ENCODE measurements at regions not wholly inside any gene's neighbourhood (a gene's known extent, or its start where the extent isn't known, plus 50 kb on each side); places are given as distances from the start of the nearest gene placed in this dataset.

GRCh38 chr5:164972973-164973372 lies 1467.6 kb downstream of the MAT2B start:
- 17% methylated on average over 1 of the region's 1 CpG for WGBS (ENCODE audit: insufficient coverage, low coverage, low lambda C conversion rate, missing lambda C conversion rate)

GRCh38 chr5:164975986-164976385 lies 1470.6 kb downstream of the MAT2B start:
- Histone ChIP-seq H3K4me3 (no peak overlapping the region), H3K4me1 (no peaks in the 10 kb centered on the region), H3K9me3 (no peaks in the 10 kb centered on the region), H3K36me3 (no peaks in the 10 kb centered on the region), H3K27ac (no peak overlapping the region), H3K27me3 (no peaks in the 10 kb centered on the region)
- no peak for ATAC-seq
- TF ChIP-seq POLR2A (IDR thresholded peaks at IDR 0.05) (no peak), CTCF (IDR thresholded peaks at IDR 0.05) (no peak)
- 7% methylated on average over 2 of the region's 2 CpGs for WGBS (ENCODE audit: insufficient coverage, low coverage, low lambda C conversion rate, missing lambda C conversion rate)
- intact Hi-C loops (cut with DNase I): no loop called here
- no peak for DNase-seq

More at GRCh38 chr5:164972973-164973372, 1467.6 kb downstream of the MAT2B start:
- Histone ChIP-seq H3K27ac (no peak overlapping the region), H3K9me3 (no peaks in the 10 kb centered on the region), H3K4me1 (no peaks in the 10 kb centered on the region), H3K36me3 (no peaks in the 10 kb centered on the region), H3K27me3 (no peaks in the 10 kb centered on the region), H3K4me3 (no peak overlapping the region)
- DNase-seq: no peak
- intact Hi-C loops (cut with DNase I): no loop called here
- TF ChIP-seq POLR2A (IDR thresholded peaks at IDR 0.05) (no peak), CTCF (IDR thresholded peaks at IDR 0.05) (no peak)
- ATAC-seq: no peak

- 56% methylated on average over 2 of the region's 2 CpGs for WGBS (ENCODE audit: insufficient coverage, low coverage, low lambda C conversion rate, missing lambda C conversion rate)
- DNase-seq: no peak
- Histone ChIP-seq H3K4me1 (no peaks in the 10 kb centered on the region), H3K4me3 (no peak overlapping the region), H3K27me3 (no peaks in the 10 kb centered on the region), H3K36me3 (no peaks in the 10 kb centered on the region), H3K9me3 (no peaks in the 10 kb centered on the region), H3K27ac (no peak overlapping the region)
- no peak for ATAC-seq
- TF ChIP-seq POLR2A (IDR thresholded peaks at IDR 0.05) (no peak), CTCF (IDR thresholded peaks at IDR 0.05) (no peak)
- intact Hi-C loops (cut with DNase I): no loop called here
These were observed 1475.1 kb downstream of the MAT2B start for GRCh38 chr5:164980480-164980879.

GRCh38 chr5:164998142-164998541 lies 1492.7 kb downstream of the MAT2B start:
- intact Hi-C loops (cut with DNase I): no loop called here
- ATAC-seq (no peak), DNase-seq (no peak)
- H3K4me1 ChIP-seq: no peaks in the 10 kb centered on the region
- no peaks in the 10 kb centered on the region for H3K27me3 ChIP-seq
- no peak overlapping the region for H3K27ac ChIP-seq
- no peaks in the 10 kb centered on the region for H3K9me3 ChIP-seq
- TF ChIP-seq POLR2A (IDR thresholded peaks at IDR 0.05) (no peak), CTCF (IDR thresholded peaks at IDR 0.05) (no peak)
- no peak overlapping the region for H3K4me3 ChIP-seq
- H3K36me3 ChIP-seq: no peaks in the 10 kb centered on the region

GRCh38 chr5:164998590-164998989 lies 1493.2 kb downstream of the MAT2B start:
- Histone ChIP-seq H3K9me3 (no peaks in the 10 kb centered on the region), H3K4me1 (no peaks in the 10 kb centered on the region), H3K27me3 (no peaks in the 10 kb centered on the region), H3K4me3 (no peak overlapping the region), H3K27ac (no peak overlapping the region), H3K36me3 (no peaks in the 10 kb centered on the region)
- 29% methylated on average over 7 of the region's 7 CpGs for WGBS (ENCODE audit: insufficient coverage, low coverage, low lambda C conversion rate, missing lambda C conversion rate)
- DNase-seq (no peak), ATAC-seq (no peak)
- TF ChIP-seq CTCF (IDR thresholded peaks at IDR 0.05) (no peak), POLR2A (IDR thresholded peaks at IDR 0.05) (no peak)
- intact Hi-C loops (cut with DNase I): no loop called here
